HUES6 (cell line): ENCODE measurements at regions not wholly inside any gene's neighbourhood (a gene's known extent, or its start where the extent isn't known, plus 50 kb on each side); places are given as distances from the start of the nearest gene placed in this dataset.

Source experiments
- H3K27ac ChIP-seq: 2 replicates; pipeline ENCODE4 v1.7.0; 2013; ENCODE audit warnings: low read depth, mild to moderate bottlenecking, low read length, inconsistent platforms
- H3K27me3 ChIP-seq: 2 replicates; pipeline ENCODE4 v1.6.1; 2013; ENCODE audit warnings: low read length; ENCODE audit not compliant: control insufficient read depth, insufficient read depth
- H3K36me3 ChIP-seq: 2 replicates; pipeline ENCODE4 v1.6.1; 2013; ENCODE audit warnings: low read length; ENCODE audit not compliant: control insufficient read depth, insufficient read depth
- H3K4me1 ChIP-seq: 2 replicates; pipeline ENCODE4 v1.6.1; 2013; ENCODE audit warnings: low read length; ENCODE audit not compliant: control insufficient read depth, insufficient read depth
- H3K4me3 ChIP-seq: 2 replicates; pipeline ENCODE4 v1.5.1; 2013; ENCODE audit warnings: low read depth, low read length
- H3K9ac ChIP-seq: one replicate; pipeline ENCODE4 v1.6.1; 2013; ENCODE audit warnings: mild to moderate bottlenecking, low read length
- H3K9me3 ChIP-seq: 2 replicates; pipeline ENCODE4 v1.6.1; 2013; ENCODE audit warnings: low read depth, low read length; ENCODE audit not compliant: control insufficient read depth, insufficient read depth

GRCh38 chr2:226183033-226183432 lies 616.6 kb downstream of the IRS1 start:
- Histone ChIP-seq H3K36me3 (no peaks in the 10 kb centered on the region), H3K4me1 (peaks cover 10% of the 10 kb centered on the region), H3K27ac (no peak overlapping the region), H3K9ac (no peak overlapping the region), H3K4me3 (no peak overlapping the region), H3K27me3 (no peaks in the 10 kb centered on the region), H3K9me3 (no peaks in the 10 kb centered on the region)

- no peaks in the 10 kb centered on the region for H3K36me3 ChIP-seq
- H3K9ac ChIP-seq = no peak overlapping the region
- H3K4me1 ChIP-seq = peaks cover 10% of the 10 kb centered on the region
- no peaks in the 10 kb centered on the region for H3K27me3 ChIP-seq
- H3K9me3 ChIP-seq = no peaks in the 10 kb centered on the region
- H3K4me3 ChIP-seq = no peak overlapping the region
- H3K27ac ChIP-seq = no peak overlapping the region
Measured at GRCh38 chr2:226181909-226182308, 617.7 kb downstream of the IRS1 start.

GRCh38 chr2:226180281-226180884 lies 619.2 kb downstream of the IRS1 start:
- Histone ChIP-seq H3K9me3 (no peaks in the 10 kb centered on the region), H3K36me3 (no peaks in the 10 kb centered on the region), H3K27ac (no peak overlapping the region), H3K27me3 (no peaks in the 10 kb centered on the region), H3K4me1 (peaks cover 6% of the 10 kb centered on the region), H3K4me3 (no peak overlapping the region), H3K9ac (no peak overlapping the region)

- Histone ChIP-seq H3K27ac (no peak overlapping the region), H3K4me3 (no peak overlapping the region)
Measured at GRCh38 chr2:226179010-226179409, 620.6 kb downstream of the IRS1 start.

GRCh38 chr2:226176283-226176984 lies 623.2 kb downstream of the IRS1 start:
- H3K9me3 ChIP-seq = no peaks in the 10 kb centered on the region
- H3K4me1 ChIP-seq = 0 out of 2 replicates have a peak, but pooled peaks cover 2% of the 10 kb centered on the region
- no peaks in the 10 kb centered on the region for H3K36me3 ChIP-seq
- H3K4me3 ChIP-seq = no peak overlapping the region
- H3K27me3 ChIP-seq = no peaks in the 10 kb centered on the region
- H3K27ac ChIP-seq = no peak overlapping the region
- H3K9ac ChIP-seq = no peak overlapping the region

More at GRCh38 chr2:226179010-226179409, 620.6 kb downstream of the IRS1 start:
- Histone ChIP-seq H3K9ac (no peak overlapping the region), H3K36me3 (no peaks in the 10 kb centered on the region), H3K27me3 (no peaks in the 10 kb centered on the region), H3K9me3 (no peaks in the 10 kb centered on the region), H3K4me1 (0 out of 2 replicates have a peak, but pooled peaks cover 2% of the 10 kb centered on the region)

- Histone ChIP-seq H3K9me3 (no peaks in the 10 kb centered on the region), H3K4me3 (no peak overlapping the region), H3K4me1 (no peaks in the 10 kb centered on the region), H3K27ac (no peak overlapping the region), H3K9ac (no peak overlapping the region), H3K27me3 (no peaks in the 10 kb centered on the region), H3K36me3 (no peaks in the 10 kb centered on the region)
Measured at GRCh38 chr2:226174390-226174789, 625.2 kb downstream of the IRS1 start.

- Histone ChIP-seq H3K27me3 (no peaks in the 10 kb centered on the region), H3K4me3 (no peak overlapping the region), H3K27ac (no peak overlapping the region), H3K36me3 (no peaks in the 10 kb centered on the region), H3K9ac (no peak overlapping the region), H3K9me3 (no peaks in the 10 kb centered on the region), H3K4me1 (peaks cover 4% of the 10 kb centered on the region; the same call in 1 of the 2 replicates)
Measured at GRCh38 chr2:226172939-226173338, 626.7 kb downstream of the IRS1 start.

GRCh38 chr2:226172309-226172708 lies 627.3 kb downstream of the IRS1 start:
- Histone ChIP-seq H3K4me3 (no peak overlapping the region), H3K27ac (no peak overlapping the region), H3K9ac (no peak overlapping the region), H3K4me1 (peaks cover 4% of the 10 kb centered on the region; the same call in 1 of the 2 replicates), H3K9me3 (no peaks in the 10 kb centered on the region), H3K27me3 (no peaks in the 10 kb centered on the region), H3K36me3 (no peaks in the 10 kb centered on the region)

GRCh38 chr2:226169751-226170581 lies 629.7 kb downstream of the IRS1 start:
- H3K36me3 ChIP-seq = no peaks in the 10 kb centered on the region
- peaks cover 4% of the 10 kb centered on the region; the same call in 1 of the 2 replicates for H3K4me1 ChIP-seq
- no peak overlapping the region for H3K9ac ChIP-seq
- H3K27ac ChIP-seq = no peak overlapping the region
- H3K4me3 ChIP-seq = no peak overlapping the region
- H3K27me3 ChIP-seq = no peaks in the 10 kb centered on the region
- no peaks in the 10 kb centered on the region for H3K9me3 ChIP-seq

- Histone ChIP-seq H3K27ac (no peak overlapping the region), H3K36me3 (no peaks in the 10 kb centered on the region), H3K4me1 (peaks cover 4% of the 10 kb centered on the region; the same call in 1 of the 2 replicates), H3K9me3 (no peaks in the 10 kb centered on the region), H3K9ac (no peak overlapping the region), H3K27me3 (no peaks in the 10 kb centered on the region), H3K4me3 (no peak overlapping the region)
Measured at GRCh38 chr2:226168496-226169160, 631.0 kb downstream of the IRS1 start.
